Gastroesophageal sphincter (tissue), 4 donors: ENCODE measurements at regions not wholly inside any gene's neighbourhood (a gene's known extent, or its start where the extent isn't known, plus 50 kb on each side); places are given as distances from the start of the nearest gene placed in this dataset.
"Not testable (repeated sequence)": the region's sequence is repeated elsewhere in the genome, so short reads cannot be mapped to it uniquely, and the experiment has no call there.

ENCODE experiments used
- ATAC-seq: fragments of 150-250 bp; one replicate; pipeline ENCODE4 v1.9.1; 2016; ENCODE audit warnings: mild to moderate bottlenecking, moderate library complexity
- H3K27ac ChIP-seq, 4 donors: fragments of 200-600 bp; sonication (generic) in 3 of 4; 1 replicate in 3 of 4; 2 replicates in 1 of 4; pipeline ENCODE4 v1.5.1; 2016 to 2019
- H3K27me3 ChIP-seq: fragments of 200-600 bp; sonication (generic); one replicate; pipeline ENCODE4 v1.5.1; 2019
- H3K36me3 ChIP-seq, 2 donors: fragments of 200-600 bp; sonication (generic); one replicate each; pipeline ENCODE4 v1.5.1; 2019; ENCODE audit warnings: control low read depth in 1 of 2
- H3K4me1 ChIP-seq, 3 donors: fragments of 200-600 bp; sonication (generic); 1 replicate in 2 of 3; 2 replicates in 1 of 3; pipeline ENCODE4 v1.5.1; 2016 to 2019; ENCODE audit warnings: control low read depth in 2 of 3
- H3K4me3 ChIP-seq, 2 donors: fragments of 200-600 bp; sonication (generic); one replicate each; pipeline ENCODE4 v1.5.1; 2019; ENCODE audit warnings: mild to moderate bottlenecking in 1 of 2, moderate library complexity in 1 of 2
- H3K9me3 ChIP-seq, 3 donors: fragments of 200-600 bp; sonication (generic); one replicate each; pipeline ENCODE4 v1.5.1; 2017 to 2019; ENCODE audit warnings: control low read depth in 2 of 3
- CTCF ChIP-seq, 4 experiments: fragments of 200-600 bp in 2 of 4; fragments of 450-650 bp in 2 of 4; sonication (generic) in 1 of 4; IDR thresholded peaks; one replicate each; pipeline ENCODE4 v1.5.1; 2017 to 2019; ENCODE audit warnings: antibody characterized with exemption in 4 of 4, mild to moderate bottlenecking in 2 of 4, moderate library complexity in 2 of 4
- EP300 ChIP-seq: sonication (generic); formaldehyde crosslinking; IDR thresholded peaks from one replicate; pipeline ENCODE4 v1.6.1; 2017; ENCODE audit warnings: antibody characterized with exemption, mild to moderate bottlenecking
- POLR2A ChIP-seq, 2 donors: fragments of 450-650 bp; IDR thresholded peaks; one replicate each; pipeline ENCODE4 v1.6.1; 2017; ENCODE audit warnings: antibody characterized with exemption in 2 of 2, mild to moderate bottlenecking in 2 of 2, moderate library complexity in 1 of 2
- POLR2AphosphoS5 ChIP-seq: sonication (generic); formaldehyde crosslinking; IDR thresholded peaks from one replicate; pipeline ENCODE4 v1.6.1; 2017; ENCODE audit warnings: antibody characterized with exemption
- WGBS, 2 donors: methylation state at CpG; one replicate each; pipeline ENCODE4 v1.1.5; 2018; ENCODE audit warnings: low coverage in 1 of 2; 5-methylcytosine and 5-hydroxymethylcytosine counted together

- 96 to 100% methylated on average over 1 to 3 of the region's 3 CpGs for WGBS, 2 donors
These were observed 140.8 kb upstream of the PGRMC2 start for GRCh38 chr4:128428397-128428796.

GRCh38 chr4:128427832-128428366 is 140.3 kb upstream of the PGRMC2 start:
- no peak overlapping the region for H3K4me3 ChIP-seq
- H3K36me3 ChIP-seq, result no peaks in the 10 kb centered on the region
- TF ChIP-seq POLR2A (IDR thresholded peaks at IDR 0.05) (no peak), CTCF (IDR thresholded peaks at IDR 0.05) (peak in 2 of 4 experiments; percentile 13 to 14)
- no peaks in the 10 kb centered on the region for H3K9me3 ChIP-seq
- peaks cover 0 to 11% (median 6%) of the 10 kb centered on the region in 3 donors for H3K4me1 ChIP-seq
- 33 to 67% methylated on average over 3 of the region's 5 CpGs for WGBS, 2 donors
- no peaks in the 10 kb centered on the region for H3K27me3 ChIP-seq
- no peak for ATAC-seq
- H3K27ac ChIP-seq, result no peak overlapping the region

More at GRCh38 chr4:128428397-128428796, 140.8 kb upstream of the PGRMC2 start:
- Histone ChIP-seq H3K27ac (no peak overlapping the region), H3K36me3 (no peaks in the 10 kb centered on the region), H3K27me3 (no peaks in the 10 kb centered on the region), H3K4me1 (peaks cover 0 to 9% (median 6%) of the 10 kb centered on the region in 3 donors), H3K9me3 (no peaks in the 10 kb centered on the region), H3K4me3 (no peak overlapping the region)
- TF ChIP-seq POLR2AphosphoS5 (no peak), CTCF (IDR thresholded peaks at IDR 0.05) (no peak), POLR2A (IDR thresholded peaks at IDR 0.05) (no peak), EP300 (no peak)
- ATAC-seq, result no peak

GRCh38 chr4:128424527-128425497 is 137.2 kb upstream of the PGRMC2 start:
- H3K9me3 ChIP-seq, result no peaks in the 10 kb centered on the region
- no peak overlapping the region for H3K4me3 ChIP-seq
- peak; percentile 85 for TF ChIP-seq POLR2AphosphoS5
- no peak for TF ChIP-seq CTCF (IDR thresholded peaks at IDR 0.05)
- peak overlapping the region; percentile 49 to 69 (median 63) for H3K27ac ChIP-seq
- 42 to 46% methylated on average over 4 of the region's 4 CpGs for WGBS, 2 donors
- H3K4me1 ChIP-seq, result peaks cover 0 to 11% (median 6%) of the 10 kb centered on the region in 3 donors
- peak; percentile 92 for ATAC-seq
- no peaks in the 10 kb centered on the region for H3K27me3 ChIP-seq
- no peaks in the 10 kb centered on the region for H3K36me3 ChIP-seq

DNA sequence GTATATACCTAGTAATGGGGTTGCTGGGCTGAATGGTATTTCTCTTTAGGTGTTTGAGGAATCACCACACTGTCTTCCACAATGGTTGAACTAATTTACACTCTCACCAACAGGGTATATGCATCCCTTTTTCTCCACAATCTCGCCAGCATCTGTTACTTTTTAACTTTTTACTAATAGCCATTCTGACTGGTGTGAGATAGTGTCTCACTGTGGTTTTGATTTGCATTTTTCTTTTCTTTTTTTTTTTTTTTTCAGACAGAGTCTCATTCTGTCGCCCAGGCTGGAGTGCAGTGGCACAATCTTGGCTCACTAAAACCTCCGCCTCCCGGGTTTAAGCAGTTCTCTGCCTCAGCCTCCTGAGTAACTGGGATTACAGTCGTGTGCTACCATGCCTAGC is 134.7 kb upstream of the PGRMC2 start:
- not testable (repeated sequence) for ATAC-seq, H3K9me3 ChIP-seq, H3K27me3 ChIP-seq, H3K4me3 ChIP-seq, H3K27ac ChIP-seq, H3K36me3 ChIP-seq
- 86 to 90% methylated on average over 2 to 5 of the region's 5 CpGs for WGBS, 2 donors
- H3K4me1 ChIP-seq, result peaks cover 0 to 11% (median 6%) of the 10 kb centered on the region in 3 donors

DNA sequence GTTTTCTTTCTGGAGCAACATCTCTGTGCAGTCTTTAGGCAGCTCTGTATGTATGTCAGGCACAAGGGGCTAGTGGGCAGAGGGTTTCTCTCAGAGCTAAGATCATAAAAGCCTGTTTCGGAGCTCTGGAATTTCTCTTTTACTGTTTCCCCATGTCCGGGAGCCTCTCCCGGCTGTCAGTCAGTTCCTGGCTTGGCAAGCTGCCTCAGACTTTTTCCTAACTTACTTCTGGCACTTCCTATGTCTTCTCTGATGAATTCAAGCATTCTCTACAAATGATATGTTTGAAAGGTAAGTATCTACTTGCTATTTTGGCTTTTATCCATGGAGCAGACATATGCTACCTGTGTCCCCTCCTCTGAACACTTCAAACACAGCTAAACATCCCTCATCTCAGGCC is 129.3 kb upstream of the PGRMC2 start:
- Histone ChIP-seq H3K4me1 (no peaks in the 10 kb centered on the region), H3K27me3 (no peaks in the 10 kb centered on the region), H3K36me3 (no peaks in the 10 kb centered on the region), H3K4me3 (no peak overlapping the region), H3K9me3 (no peaks in the 10 kb centered on the region), H3K27ac (no peak overlapping the region)
- no peak for TF ChIP-seq POLR2AphosphoS5
- no peak for TF ChIP-seq POLR2A (IDR thresholded peaks at IDR 0.05)
- TF ChIP-seq EP300, result no peak
- TF ChIP-seq CTCF (IDR thresholded peaks at IDR 0.05), result no peak
- ATAC-seq, result no peak
- WGBS, 2 donors, result 8 to 17% methylated on average over 3 of the region's 3 CpGs
